Hematopoietic multipotent progenitor cell treated with erythropoietin and hydrocortisone succinate and interleukin-3 and kit ligand, for 8 days (in vitro differentiated cells): ENCODE measurements at regions not wholly inside any gene's neighbourhood (a gene's known extent, or its start where the extent isn't known, plus 50 kb on each side); places are given as distances from the start of the nearest gene placed in this dataset.

Experiments
- DNase-seq: peaks from one replicate; pipeline ENCODE4 v3.0.0-alpha.2; 2015

DNA sequence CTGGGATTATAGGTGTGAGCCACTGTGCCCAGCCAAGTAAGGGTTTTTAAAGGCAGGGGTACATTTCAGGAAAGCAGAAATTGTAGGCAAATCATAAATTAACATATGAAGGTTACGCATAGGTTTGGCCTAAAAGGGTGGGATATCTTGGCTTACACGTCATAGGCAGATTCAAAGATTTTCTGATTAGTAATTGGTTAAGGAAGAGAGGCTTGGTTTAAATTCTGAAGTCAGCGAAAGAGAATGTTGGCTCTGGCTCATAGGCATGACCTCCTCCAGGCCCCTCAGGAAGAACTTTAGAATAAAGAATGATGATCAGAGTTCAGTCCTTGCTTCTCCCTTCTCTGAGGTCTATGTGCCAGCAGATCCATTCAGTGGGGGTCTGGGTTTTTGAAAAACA is 124.8 kb upstream of the RBBP6 start:
- DNase-seq, result no peak

DNA sequence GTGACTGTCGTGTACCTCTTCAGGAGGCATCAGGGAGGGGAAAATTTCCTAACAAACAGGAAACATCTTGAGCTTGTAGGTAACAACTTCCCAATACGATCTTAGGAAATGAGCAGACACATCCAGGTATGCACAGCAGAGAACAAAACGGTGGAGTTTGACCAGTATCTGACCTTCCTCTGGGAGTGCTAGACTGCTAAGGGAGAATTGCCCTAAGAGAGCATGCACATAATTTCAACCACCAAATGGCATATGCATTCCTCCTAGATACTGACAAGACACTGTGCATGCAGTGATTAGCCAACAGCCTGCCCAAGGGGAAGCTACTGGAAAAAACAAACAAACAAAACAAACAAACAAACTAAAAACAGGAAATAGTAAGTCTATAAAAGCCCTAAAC is 120.6 kb upstream of the RBBP6 start:
- no peak for DNase-seq

DNA sequence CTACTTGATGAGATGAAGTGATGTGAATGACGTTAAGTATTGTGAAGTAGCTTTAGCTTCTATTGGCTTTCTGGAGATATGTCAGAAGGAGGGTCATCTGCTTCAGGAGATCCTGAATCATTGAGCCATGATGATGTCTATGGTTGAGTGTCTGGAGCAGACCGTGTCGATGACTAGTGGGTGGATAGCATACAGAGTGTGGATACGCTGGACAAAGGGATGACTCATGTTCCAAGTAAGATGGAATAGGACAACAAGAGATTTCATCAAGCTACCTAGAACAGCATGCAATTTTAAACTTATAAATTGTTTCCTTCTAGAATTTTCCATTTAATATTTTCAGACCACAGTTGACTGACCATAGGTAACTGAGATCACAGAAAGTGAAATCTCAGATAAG is 116.1 kb upstream of the RBBP6 start:
- DNase-seq, result no peak

DNA sequence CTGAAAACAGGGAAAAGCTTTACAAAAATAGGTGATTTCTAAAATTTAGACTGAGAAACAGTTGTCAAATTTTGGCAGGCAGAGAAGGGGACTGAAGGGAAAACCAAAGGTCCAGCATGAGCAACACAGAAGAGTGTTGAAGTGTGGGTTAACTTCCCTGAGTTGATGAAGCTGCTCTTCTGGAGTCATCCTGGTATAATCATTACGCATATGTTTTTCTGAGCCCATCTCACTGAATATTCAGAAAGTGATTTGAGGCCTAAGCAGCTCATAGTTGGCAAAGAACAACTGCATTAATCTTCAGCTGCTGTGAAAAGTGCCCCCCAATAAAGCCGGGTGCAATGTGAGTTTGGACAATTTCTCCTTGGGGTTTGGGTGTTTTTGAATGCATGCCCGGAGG is 115.0 kb upstream of the RBBP6 start:
- DNase-seq, result no peak

DNA sequence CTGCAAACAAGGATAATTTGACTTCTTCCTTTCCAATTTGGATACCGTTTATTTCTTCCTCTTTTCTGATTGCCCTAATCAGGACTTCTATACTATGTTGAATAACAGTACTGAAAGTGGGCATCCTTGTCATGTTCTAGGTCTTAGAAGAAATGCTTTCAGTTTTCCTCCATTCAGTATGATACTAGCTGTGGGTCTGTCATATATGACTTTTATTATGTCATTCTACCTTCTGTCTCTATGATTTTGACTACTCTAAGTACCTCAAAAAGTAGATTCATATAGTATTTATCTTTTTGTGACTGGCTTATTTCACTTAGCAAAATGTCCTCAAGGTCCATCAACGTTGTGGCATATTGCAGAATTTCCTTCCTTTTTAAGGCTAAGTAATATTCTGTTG is 111.5 kb upstream of the RBBP6 start:
- DNase-seq, result no peak

DNA sequence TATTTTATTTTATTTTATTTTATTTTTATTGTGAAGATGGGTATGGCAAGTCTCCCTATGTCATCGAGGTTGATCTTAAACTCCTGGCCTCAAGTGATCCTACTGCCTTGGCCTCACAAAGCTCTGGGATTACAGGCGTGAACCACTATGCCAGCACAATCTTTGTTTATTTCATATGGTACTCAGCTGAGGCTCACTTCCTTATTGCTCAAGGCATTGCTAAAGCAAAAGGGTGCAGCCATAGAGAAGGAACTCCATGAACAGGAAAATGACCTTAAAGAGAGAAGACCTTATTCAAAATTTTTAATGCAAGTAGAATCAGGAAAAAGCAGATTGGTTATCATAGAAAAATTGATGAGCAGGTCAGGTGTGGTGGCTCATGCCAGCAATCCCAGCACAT is 110.6 kb upstream of the RBBP6 start:
- no peak for DNase-seq

DNA sequence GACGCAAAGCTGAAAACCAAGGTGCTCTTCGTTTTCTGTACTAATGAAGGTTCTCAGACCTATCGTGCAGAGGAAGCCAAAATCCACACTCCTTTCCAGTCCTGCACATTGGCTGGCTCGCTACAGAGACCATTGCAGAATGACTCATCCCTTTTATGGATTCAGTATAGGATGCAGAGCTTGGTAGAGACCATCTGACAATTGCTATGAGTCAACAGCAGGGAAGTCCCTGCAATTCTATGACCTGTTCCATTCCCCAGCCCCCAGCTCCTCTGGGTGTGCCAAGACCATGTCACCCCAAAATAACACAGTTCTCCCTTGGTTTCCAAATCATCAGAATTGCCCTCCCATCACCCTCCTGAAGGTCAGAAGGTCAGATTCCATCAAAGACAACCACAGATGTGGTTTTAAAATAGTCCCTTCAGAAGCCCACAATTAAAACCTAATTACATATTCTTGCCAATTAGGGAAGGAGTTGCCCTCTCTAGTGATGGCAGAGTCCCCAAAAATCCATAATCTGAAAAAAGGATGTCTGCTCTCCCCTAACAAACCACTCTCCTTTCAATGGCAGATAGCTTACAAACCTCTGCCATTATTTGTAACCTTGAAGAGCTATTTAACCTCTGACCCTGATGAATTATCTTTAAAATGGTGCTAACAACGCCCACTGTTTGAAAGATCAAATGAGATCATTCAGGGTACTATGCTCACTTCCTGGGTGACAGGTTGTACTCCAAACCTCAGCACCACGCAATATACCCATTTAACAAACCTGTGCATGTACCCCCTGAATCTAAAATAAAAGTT is 108.2 kb upstream of the RBBP6 start:
- no peak for DNase-seq

DNA sequence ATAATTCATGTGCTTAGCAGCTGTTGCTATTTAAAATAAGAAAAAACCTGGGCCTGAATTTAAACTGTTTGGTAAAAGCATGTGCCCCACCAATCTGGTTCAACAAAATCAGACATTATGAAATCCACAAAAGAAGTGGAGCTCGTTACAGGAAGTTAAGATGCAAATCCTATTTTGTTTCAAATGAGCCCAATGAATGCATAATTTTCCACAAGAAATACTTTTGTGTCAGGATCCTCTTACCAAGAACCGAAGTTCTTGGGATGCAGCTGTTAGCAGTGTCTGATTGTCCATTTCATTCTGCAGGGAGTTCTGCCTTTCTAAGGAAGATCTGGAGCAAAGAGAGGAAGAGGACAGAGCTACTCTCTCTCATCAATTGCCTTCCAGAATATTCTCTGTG is 105.7 kb upstream of the RBBP6 start:
- no peak for DNase-seq

DNA sequence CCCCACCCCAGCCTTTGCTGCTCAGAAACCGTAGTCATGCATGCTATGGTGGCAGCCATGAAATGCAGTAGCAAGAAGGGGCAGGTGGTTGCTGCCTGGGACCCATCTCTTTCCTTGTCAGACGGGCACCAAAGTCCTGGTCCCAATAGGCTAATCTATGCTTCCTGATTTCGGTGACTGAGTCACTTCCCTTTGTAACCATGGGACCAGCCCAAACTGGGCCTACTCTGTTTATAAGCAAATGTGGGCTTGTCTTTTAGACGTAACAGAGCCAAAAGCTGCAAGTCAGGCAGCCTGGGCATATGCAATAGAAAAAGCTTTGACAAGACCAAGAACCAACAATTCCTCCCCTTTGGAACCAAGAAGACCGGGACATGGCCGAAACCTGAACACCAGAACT is 99.1 kb upstream of the RBBP6 start:
- no peak for DNase-seq

DNA sequence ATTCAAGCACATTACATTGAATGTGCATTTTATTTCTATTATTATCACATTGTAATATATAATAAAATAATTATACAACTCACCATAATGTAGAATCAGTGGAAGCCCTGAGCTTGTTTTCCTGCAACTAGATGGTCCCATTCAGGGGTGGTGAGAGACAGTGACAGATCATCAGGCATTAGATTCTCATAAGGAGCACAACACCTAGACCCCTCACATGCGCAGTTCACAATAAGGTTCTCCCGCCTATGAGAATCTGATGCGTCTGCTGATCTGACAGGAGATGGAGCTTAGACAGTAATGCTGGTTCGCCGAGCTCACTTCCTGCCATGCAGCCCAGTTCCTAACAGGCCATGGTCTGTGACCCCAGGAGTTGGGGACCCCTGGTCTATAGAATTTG is 96.7 kb upstream of the RBBP6 start:
- DNase-seq, result no peak

DNA sequence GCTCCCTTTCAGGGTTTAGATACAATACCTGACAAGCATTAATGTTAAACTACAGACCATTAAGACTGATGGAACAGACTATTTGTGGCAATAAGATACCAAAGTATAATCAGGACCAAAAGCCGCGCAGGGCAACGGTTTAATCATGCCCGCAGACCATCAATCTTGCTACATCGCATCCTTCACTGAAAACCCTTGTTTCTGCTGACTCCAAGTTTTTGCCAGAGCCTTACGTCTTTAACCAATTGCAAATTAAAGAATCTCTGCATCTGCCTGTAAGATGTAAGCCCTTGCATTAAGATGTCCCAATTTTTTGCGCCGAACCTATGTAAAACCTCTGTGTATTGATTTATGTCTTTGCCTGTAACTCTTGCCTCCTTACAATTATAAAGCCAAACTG is 94.2 kb upstream of the RBBP6 start:
- no peak for DNase-seq

DNA sequence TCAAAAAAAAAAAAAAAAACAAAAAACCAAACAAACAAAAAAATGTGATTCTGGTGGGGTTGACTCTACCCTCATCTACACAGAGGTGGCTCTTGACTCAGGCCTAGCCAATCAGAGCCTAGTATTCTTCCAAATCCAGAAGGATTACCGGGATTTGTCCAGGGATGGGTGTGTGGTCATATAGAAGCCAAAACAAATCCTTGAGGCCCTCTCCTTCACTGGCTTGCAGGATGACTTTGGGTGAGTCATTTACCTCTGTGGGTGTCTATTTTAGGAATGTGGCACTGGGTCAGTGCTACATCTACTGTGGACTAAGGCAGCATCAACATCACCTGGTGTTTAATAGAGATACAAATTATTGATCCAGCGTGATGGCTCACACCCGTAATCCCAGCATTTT is 93.2 kb upstream of the RBBP6 start:
- DNase-seq, result no peak

DNA sequence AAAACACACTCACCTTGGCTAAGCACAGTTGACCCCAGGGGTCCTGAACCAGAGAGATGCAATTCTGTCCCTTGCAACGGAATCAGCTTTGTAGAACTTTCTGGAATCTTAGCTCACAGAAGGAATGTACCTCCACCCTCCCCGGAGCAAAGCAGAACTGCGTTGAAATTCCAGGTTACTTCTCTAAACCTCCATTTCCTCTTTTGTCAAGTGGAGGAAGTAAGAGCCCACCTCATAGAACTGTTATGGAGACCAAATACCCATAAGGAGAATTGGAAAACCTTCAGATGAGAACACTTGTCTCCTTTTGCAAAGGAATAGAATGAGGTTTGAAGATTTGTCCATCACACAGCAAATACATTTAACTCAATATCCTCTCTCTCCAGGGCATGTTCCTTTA is 86.6 kb upstream of the RBBP6 start:
- no peak for DNase-seq

DNA sequence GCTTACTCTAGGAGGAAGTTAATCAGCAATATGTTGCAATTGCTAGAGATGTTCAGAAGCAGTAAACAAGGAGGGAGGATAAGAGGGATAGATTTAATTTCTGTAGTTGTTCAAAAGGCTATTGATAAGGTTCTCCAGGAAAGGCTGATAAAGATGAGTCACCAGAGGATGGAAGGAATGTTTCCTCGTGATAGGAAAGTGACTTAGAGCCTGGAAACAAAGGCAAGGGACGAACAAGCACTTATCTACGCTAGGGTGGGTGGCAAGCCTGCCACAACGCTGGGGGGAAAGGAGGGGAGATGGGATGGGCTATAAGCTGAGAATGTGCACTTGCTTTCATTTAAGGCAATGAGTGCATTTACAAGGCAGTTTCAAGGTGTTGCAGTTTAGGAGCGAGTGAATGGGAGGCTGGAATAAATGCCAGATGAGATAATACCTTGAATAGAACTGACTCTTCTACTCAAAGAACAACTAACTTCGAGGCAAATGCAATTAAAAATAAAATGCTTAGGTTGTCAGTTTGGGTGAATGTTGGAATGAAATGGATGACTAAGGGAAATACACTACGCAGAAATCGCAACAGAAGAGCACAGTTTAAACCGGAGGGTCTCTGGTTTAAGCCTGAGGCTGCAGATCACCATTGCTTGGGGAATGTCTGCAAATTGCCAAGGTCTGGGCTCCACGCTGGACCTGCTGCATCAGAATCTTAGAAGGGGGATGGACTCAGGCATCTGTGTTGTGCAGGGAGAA is 76.0 kb upstream of the RBBP6 start:
- peak; percentile 76 for DNase-seq

DNA sequence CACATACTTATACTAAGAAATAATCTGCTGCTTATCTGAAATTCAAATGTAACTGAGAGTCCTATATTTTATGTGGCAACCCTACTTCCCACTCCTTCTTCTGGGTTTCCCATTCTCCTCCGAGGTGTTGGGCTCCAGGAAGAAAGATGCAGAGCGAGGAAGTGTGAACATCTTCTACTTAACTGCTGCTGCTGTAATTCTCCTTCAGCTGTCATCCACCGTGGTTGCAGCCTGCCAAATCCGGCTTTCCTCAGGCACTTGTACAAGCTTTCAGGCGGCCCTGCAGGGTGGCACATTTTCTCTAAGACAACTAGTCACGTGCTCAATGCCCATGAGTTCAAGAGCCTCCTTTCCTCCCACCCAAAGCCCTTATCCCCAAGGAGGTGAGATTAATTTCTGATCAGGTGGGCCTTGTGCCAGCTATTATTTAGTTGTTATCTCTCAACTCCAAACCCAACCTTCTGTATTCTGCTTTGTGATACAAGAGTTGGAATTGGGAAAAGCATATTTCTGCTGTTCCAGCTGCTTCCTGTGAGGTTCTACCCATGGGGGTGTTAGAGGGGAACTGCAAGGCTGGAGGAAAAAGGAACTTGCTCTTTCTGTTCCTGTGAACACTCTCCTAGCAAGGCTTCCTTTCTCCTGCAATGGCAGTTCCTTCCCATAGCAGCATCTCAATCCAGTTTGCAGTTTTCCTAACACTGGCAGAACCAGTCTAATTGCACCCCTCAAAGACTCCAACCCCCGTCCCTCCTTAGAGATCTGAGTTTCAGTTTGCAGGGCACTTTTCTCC is 67.6 kb upstream of the RBBP6 start:
- peak; percentile 13 for DNase-seq

DNA sequence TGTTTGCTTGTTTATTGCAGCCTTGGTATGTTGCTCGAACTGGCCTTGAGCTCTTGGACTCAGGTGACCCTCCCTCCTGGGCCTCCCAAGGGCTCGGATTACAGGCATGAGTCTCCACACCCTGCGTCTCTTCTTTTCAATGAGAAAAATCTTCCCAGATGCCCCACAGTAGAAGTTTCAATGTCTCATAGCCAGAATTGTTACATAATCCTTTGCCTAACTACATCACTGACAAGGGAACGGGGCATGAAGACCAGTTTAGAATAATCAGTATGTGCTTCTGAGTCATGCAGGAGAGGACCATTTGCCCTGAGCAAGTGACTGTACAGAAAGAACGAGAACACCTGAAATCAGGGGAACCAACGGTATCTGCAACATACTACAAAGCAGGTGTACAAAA is 61.9 kb upstream of the RBBP6 start:
- DNase-seq, result no peak

DNA sequence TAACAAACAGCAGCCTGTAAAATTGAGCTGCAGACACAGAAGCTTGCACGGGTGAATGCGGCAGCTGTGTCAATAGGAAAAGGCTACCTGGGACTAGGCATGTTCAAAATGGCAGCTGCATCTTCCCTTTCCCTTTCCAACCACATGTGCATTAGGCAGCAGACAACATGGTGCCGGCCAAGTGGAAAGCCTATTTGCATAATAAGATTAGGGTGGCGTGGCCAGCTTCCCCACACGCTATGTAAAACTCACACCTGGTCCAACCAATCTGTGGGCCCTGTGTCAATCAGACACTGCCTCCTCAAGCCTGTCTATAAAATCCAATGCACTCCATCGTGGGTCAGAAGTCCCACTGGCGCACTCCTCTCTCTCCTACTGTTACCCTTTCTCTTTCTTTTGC is 61.0 kb upstream of the RBBP6 start:
- no peak for DNase-seq

DNA sequence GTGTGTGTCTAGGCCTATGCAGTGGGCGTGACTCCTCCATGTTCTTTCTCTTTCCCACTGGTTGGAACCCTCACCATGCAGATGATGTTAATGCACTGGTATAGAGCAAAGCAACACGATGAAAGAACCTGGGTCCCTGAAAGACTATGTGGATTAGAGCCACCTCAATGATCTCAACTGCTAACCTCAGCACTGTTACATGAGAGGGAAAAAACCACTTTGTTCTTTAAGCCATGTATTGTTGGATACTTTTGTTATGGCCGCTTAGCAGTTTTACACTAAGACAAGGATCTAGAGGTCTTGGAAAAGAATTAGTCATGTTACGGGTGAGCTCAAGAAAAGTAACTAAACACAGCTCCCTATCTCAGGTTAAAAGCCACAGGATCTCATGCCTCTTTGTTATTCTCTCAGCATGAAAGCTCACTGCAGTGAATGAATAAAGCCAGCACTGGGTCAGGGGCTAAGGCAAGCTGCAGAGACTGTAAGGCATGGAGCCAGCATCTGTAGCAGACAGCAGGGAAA is 56.6 kb upstream of the RBBP6 start:
- DNase-seq, result no peak

DNA sequence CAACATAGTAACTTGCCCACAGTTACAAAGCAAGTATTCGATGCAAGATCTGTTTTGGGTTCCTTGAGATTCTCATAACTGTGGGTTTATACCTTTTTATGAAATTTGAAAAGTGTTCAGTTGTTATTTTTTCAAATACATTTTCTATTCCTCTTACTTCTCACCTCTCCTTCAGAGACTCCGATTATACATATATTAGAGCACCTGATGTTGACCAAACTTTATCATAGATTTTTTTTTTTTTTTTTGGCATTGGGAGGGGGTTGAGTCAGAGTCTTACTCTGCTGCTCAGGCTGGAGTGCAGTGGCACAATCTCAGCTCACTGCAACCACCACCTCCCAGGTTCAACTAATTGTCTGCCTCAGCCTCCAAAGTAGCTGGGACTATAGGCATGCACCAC is 51.3 kb upstream of the RBBP6 start:
- DNase-seq, result no peak
